Sciatic nerve (tissue), 2 donors: ENCODE measurements at regions not wholly inside any gene's neighbourhood (a gene's known extent, or its start where the extent isn't known, plus 50 kb on each side); places are given as distances from the start of the nearest gene placed in this dataset.
A peak's percentile ranks its signal among the peaks of the same experiment; 100 is the strongest.

ENCODE experiments used
- ATAC-seq: fragments of 200-7000 bp; cut with Tn5 transposase; one replicate; pipeline ENCODE4 v1.9.1; 2020; ENCODE audit warnings: mild to moderate bottlenecking, moderate library complexity
- DNase-seq: peaks from one replicate; pipeline ENCODE4 v3.0.0-alpha.2; 2020; ENCODE audit warnings: low spot score
- intact Hi-C: fragments of 100-400 bp; cut with DNase I; formaldehyde crosslinking; loops from one replicate; pipeline ENCODE4 v1.14.2; 2022
- donor health status: DM: no; HTN: no; CAD: no.
- donor health status: DM: no; HTN: no; CAD: no.

DNA sequence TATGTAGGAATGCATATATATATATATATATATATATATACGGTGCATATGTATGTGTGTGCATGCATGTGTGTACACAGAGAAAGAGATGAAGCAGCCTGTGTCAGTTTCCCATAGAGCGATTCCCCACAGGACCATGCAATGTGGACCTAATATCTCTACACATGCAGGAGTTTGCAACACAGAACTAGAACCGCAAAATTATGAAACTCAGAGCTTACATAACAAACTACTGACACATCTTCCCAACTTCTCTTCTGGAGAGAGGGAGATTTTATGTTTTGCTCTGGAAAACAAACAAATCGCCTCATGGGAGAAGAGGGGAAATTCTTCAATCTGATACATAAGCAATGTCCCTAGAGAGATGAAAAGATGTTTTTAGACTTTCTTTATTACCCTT is 377.2 kb downstream of the LRATD1 start:
- intact Hi-C loops, result no loop called here
- DNase-seq (no peak), ATAC-seq (no peak)

DNA sequence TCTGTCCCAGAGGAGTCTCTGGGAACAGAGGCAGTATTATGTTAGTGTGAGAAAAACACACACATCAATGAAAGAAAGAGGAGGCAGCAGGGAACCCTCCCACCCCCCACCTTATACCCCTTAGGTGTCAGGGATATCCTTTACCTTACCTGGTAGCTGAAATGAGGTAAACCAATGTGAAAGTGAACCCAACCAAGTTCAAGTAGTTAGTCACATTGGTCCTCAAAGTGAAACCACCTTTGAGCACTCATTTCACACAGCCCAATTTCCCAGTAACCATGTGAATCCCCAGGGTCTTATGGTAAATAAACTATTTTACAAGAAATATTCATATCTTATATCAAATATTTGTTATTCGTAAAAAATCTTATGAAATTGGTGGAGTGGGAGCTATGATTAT is 377.8 kb downstream of the LRATD1 start:
- no peak for ATAC-seq
- intact Hi-C loops, result no loop called here
- no peak for DNase-seq

DNA sequence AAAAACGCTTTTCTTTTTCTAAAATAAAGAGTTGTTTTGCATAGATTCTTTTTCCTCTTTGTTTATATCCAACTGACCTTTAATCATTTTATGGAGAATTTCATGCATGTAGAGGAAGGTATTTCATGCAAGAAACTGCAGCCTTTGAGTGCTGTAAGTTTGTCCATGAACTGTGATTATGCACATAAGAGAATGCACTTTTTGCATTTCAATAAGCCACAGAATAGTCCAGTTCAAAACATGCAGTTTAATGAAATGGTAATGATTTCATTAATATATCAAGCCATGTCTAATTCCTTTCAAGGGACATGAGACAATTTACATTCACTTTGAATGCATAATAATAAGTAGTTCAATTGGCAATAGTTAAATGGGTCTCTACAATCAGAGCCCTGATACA is 386.3 kb downstream of the LRATD1 start:
- no peak for DNase-seq
- intact Hi-C loops, result no loop called here
- ATAC-seq, result no peak

DNA sequence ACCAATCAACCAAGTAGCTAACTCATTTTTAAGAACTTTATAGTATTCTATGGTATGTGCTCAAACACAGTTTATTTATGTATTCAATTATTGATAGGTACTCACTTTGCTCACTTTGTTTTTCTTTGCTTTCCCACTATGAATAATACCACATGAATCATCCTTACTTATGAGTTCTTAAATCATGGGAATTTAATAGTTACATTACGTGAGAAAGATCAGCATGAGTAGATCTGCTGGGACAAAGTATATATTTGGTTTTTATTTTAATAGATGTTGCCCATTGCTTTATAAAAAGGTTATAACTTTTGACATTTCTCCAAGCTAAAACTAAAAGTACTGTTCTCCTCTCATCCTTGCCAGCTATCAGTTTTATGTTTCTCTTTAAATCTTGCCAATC is 390.7 kb downstream of the LRATD1 start:
- DNase-seq, result no peak
- ATAC-seq, result no peak
- intact Hi-C loops, result no loop called here

DNA sequence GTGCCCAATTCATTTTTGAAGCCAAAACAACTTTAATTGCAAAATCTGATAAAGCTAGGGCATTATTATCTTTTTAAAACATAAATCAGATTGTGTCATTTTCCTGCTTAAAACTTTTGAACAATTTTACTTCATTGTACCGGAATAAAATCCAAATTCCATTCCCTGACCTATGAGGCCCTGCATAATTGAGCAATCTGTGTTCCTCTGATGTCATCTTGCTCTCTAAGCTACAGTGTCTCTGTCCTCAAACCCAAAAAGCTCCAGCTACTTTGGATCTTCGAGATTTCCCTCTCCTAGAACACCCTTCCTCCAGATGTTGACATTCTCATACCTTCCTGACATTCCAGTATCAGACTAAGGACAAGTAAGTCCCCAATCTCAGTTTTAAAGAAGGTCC is 395.9 kb downstream of the LRATD1 start:
- no peak for DNase-seq
- peak; percentile 48 for ATAC-seq
- intact Hi-C loops, result no loop called here

DNA sequence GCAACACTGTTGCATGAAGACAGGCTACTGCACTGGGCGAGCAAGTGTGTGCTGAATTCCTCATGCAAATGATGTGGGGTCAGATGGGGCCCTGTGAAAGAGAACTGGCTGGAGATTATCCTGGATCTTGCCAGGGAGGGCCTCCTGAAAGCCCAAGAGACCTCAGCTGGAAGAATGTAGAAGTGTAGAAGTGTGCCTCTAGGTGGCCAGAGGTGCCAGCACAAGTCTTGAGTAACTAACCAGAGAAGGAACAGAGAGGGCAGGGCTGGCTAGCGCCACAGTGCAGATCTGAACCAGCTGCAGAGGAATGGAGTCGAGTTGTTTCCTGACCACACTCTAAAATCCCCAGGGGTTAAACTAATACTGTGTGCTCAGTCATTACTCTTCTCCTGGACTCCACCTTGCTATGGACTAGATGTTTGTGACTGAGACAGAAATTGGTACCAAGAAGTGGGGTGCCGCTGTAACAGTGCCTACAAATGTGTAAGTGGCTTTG is 399.3 kb downstream of the LRATD1 start:
- intact Hi-C loops, result no loop called here
- no peak for ATAC-seq
- no peak for DNase-seq

DNA sequence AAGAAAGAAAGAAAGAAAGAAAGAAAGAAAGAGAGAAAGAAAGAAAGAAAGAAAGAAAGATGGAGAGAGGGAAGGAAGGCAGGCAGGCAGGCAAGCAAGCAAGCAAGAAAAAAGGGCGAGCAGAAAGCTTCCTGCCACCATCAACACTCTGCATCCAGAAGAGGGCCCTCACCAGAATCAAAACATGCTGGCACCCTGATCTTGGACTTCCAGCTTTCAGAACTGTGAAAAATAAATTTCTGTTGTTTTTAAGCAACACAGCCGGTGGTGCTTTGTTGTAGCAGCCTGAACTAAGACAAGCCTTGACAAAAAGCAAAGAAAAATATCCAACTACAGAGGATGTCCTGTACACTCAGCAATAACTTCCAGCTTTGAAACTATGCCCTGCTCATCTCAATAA is 401.7 kb downstream of the LRATD1 start:
- intact Hi-C loops, result no loop called here
- DNase-seq, result no peak
- ATAC-seq, result no peak

DNA sequence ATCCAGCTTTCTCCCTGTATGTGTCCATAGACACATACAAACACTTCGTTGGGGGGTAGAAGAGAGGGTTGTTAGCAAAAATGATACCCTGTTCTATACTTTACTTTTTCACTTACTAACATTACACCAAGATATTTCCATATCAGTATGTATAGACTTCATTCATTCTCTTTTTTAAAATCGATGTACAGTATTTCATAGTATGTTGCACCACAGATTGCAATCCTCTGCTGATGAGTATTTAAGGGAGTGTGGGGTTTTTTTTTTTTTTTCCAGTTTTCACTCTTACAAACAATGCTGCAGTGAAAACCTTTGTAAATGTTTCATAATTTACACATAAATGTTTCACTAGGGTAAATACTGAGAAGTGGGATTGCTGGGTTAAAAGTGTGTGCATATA is 402.3 kb downstream of the LRATD1 start:
- intact Hi-C loops, result no loop called here
- no peak for DNase-seq
- no peak for ATAC-seq

DNA sequence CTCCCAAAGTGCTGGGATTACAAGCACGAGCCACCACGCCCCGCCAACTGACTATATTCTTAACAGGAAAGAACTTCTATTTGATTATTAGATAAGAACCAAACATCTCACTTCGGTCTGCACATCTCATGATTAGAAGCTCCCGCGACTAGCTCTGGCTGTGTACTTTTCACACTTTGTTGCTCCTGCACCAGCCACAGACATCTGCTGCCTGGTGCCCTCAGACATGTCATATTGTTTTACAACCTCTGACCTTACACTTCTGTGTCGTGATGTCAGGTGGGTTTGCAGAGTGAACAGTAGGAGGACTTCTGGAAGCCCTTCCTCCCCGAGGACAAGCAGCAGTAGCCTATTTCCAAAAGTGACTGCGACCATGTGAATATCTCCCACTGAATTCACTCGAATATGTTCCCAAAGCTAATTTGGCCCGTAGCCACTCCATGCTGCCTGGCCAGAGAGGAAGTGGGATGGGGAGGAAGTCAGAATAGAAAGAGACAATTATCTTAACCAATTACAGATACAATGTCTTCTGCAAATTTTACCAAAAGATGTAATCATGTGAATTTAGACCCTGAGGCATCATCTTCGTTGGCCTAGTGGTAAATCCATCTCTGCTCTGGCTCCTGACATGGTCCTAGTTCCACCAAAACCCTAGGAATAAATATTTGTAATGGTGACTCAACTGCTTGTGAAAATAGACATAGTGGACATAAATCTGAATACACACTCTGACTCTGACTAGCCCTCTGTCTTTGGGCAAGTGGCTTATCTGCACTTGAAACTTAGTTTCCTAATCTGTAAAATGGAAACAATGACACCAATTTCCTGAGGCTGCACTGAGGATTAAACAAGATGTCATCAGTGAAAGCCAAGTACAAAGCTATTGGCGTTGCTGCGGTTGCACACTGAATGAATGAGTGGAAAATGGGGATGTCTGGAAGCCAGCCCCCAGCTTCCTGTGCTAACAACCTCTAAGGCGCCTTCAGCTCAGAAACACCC is 406.1 kb downstream of the LRATD1 start:
- DNase-seq (no peak), ATAC-seq (no peak)
- intact Hi-C loops, result no loop called here

DNA sequence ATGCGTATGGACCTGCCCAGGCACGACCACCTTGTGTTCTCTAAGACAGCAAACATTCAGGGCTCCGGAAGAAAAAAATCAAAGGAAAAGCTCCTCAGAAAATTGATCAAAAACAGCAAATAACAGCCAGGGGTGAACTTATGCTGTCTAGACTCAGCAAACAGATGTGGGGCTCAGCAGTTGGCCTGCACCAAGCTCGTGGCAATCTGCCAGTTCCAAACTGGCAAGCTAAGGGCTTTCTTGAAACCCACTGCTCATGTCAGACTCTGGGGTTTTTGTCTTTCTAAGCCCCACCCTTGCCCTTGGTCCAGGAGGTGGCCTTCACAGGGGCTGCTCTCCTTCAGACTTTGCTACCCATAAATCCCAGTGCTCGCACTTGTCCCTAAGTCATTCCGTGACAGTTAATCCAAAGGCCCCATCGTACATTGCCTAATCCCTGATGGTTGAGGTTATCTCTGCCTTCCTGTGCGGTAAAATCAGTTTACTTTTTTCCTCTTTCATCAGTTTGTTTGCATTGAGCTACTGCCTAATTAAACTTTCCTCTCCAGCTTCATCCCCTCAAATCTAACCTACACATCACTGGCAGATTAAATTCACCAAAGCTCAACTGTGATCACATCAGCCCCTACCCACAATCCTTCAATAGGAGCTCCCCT is 408.0 kb downstream of the LRATD1 start:
- intact Hi-C loops, result no loop called here
- ATAC-seq, result no peak

DNA sequence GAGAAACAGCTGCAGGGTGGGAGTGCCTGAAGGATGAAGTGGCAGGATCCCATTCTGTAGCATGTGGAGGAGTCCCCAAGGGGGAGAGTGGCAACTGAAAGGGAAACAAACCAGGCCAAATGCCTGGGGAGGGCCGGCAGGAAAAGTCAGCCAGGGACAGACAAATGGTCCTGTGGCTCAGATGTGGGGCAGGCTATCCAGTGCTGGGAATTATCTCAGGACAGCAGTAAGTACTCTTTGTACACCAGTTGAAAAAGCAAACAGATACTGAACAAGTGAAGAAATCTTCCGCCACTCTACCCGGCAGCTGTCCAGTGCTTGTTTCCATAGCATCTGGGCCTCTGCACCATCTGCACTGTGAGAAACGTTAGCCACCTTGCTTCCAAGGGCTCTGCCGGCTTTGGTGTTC is 408.9 kb downstream of the LRATD1 start:
- intact Hi-C loops, result no loop called here
- ATAC-seq, result peak; percentile 88

More for the DNA sequence above, 408.0 kb downstream of the LRATD1 start:
- no peak for DNase-seq

DNA sequence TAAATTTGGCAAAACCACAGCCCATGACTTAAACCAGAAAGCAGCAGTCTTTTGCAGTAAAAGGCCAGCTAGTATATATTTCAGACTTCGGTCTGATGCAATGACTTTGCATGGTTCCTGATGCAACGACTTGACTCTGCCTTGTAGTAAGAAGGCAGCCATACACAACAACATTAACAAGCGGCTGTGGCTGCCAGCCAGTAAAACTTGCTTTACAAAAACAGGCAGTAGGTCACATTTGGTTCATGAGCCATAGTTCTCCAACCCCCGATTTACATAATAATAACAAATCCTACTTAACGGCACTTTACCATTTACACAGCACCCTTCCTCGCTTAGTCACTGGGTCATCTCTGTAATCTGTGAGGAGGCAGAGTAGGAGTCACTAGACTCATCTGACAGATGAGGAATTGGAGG is 410.3 kb downstream of the LRATD1 start:
- intact Hi-C loops, result no loop called here
- ATAC-seq, result no peak

More for the DNA sequence above, 408.9 kb downstream of the LRATD1 start:
- no peak for DNase-seq

DNA sequence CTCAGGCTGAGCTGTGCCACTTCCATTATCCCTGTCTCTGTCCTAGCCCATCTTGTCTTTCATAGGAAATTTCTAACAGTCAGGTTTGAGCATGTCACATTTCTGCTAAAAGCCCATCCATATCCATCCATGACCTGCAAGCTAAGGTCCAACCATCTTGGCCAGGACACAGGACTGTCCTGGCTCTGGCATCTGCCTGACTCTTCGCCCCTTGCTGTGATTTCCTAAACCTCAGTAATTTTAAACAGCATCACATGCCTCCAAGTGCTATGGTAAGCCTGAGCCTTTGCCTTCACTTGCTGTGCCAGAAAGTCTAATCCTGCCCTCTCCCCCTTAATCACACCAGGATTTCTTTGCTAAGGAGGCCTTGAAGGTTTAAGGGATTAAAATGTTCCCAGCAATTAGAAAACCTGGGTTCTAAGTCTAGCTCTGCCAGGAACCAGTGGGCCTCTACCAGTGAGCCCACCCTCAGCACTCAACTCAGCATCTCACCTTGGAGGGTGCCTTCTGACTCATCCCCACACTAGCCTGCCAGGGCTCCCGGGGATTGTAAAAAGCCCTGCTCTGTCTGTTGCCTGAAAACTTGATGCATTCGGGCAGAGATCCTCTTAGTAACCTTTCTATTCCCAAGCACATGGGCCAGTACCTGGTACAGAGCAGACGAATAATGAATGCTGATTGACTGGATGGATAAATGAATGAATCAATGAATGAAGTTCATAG is 411.0 kb downstream of the LRATD1 start:
- ATAC-seq (no peak), DNase-seq (no peak)
- intact Hi-C loops, result no loop called here

More for the DNA sequence above, 410.3 kb downstream of the LRATD1 start:
- DNase-seq, result no peak

DNA sequence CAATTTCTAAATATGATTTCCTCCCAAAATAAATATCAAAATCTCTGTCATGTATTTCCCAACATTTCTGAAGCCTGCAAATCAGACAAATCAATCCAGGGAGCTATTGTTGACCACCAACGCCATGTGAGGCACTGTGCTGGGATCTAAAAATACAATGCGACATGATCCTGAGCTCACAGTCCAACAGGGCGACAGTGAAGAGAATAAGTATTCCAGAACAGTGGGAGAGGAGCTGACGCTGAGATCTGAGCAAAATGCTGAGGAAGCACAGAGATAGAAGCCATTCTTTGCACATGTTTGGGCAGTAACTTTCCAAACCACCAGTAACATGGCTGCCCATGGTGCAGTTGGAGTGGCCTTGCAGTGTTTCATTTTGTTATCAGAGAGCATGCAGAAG is 412.5 kb downstream of the LRATD1 start:
- intact Hi-C loops, result no loop called here
- no peak for ATAC-seq
- no peak for DNase-seq

DNA sequence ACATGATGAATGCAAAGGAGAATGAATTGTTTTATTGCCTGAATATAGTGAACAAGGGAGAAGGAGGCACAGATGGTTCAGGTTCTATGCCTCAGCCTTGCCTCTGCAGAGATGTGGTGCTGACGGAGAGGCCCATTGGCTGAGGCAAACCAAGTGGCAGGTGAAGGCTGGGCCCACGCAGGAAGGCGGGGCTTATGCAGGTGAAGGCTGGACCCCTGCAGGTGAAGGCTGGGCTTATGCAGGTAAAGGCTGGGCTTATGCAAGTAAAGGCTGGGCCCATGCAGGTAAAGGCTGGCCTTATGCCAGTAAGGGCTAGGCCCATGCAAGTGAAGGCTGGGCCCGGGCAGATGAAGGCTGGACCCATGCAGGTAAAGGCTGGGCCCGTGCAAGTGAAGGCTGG is 414.7 kb downstream of the LRATD1 start:
- DNase-seq (no peak), ATAC-seq (no peak)
- intact Hi-C loops, result no loop called here

DNA sequence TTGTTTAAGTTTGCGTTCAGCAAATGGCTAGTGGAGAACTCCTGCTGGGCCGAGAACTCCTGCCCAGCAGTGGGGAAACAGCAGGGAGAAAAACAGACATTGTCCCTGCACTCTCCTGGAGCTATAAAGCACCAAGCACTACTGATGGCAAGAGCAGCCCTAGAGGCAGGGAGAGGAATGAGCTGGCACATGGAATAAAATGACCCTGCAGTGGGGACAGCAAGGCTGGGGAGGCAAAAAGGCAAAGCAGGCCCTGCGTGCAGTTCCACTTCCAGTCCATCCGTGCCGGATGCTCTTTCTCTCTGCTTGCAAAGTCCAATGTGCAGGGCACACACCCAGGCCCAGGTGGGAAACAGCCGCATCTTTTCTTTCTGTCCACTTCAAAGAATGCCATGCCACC is 415.5 kb downstream of the LRATD1 start:
- DNase-seq (no peak), ATAC-seq (no peak)
- intact Hi-C loops, result no loop called here

DNA sequence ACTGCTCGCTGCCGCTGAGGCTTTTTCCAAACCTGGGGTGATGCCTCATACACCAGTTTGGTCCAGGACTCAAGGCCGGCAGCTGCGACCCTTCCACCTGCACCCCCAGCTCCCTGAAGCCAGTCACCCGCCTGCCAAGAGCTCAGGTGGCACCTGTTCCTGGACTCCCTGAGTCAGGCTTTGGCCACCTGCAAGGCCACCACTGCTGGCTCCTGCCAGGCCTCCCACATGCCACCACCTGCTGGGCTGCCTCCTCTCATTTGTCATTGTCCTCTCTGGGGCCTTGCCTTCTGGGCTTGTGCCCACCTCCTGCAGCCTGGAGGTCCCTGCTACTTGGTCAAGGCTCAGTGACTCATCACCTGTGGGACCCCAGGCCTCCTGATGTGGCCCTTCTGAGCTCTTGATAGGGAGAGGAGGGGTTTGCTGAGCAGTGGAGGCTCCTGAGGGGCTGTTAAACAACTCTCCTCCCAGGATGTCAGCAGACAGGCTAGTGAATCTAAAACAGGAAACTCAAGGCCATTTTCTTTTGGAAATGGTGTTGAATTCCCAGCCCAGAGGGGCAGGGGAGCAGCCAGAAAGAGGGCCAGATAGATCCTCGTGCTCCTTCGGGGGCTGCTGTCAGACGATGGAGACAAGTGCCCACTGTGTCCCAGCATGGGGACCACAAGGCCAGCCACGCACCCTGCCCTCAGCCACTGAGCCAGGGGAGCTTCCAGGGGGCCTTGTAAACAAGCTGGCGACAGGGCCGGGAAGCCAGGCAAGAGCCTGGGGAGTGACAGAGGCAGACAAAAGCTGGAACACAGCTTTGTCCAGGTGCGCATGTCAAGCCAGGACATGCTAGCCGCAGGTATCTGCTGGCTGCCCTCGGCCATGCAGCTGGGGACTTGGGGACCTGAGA is 416.8 kb downstream of the LRATD1 start:
- DNase-seq (no peak), ATAC-seq (no peak)
- intact Hi-C loops, result no loop called here

DNA sequence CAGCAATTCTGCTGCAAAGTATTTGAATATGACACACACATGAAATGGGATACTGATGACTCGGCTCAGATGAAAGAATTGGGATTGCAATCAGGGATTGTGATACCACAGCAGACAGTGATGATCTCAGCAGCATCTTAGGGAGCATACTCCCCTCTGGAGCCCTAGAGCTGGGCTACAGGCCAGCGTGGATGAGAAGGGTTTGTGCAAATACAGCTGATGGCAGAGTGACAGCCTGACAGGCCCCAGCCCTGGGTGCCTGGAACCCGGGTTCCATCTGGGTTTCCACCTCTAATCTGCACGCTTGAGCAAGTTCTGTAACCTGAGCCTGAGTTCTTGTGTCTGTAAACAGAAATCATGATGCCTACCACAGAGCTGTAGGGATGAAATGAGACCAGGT is 418.0 kb downstream of the LRATD1 start:
- intact Hi-C loops, result no loop called here
- ATAC-seq (no peak), DNase-seq (no peak)

DNA sequence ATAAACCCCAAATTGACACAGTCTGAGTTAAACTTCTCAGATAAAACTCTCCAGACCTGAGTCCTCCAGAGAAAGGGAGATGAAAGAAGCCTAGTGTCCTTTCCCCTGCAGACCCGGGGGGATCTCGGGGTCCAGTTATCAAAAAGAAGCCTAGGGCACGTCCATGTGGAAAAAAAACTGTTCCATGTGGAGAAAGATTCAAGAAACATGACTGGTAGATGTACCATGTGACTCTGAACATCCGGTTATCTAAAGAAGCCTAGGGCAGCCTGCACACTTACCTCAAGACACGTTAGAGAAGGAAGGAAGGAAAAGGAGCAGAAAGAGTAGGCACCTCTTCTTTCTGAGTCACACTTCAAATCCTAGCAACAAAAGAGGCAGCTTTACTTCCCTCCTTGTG is 421.0 kb downstream of the LRATD1 start:
- DNase-seq (no peak), ATAC-seq (no peak)
- intact Hi-C loops, result no loop called here
